IPS-18a (cell line): ENCODE measurements at regions not wholly inside any gene's neighbourhood (a gene's known extent, or its start where the extent isn't known, plus 50 kb on each side); places are given as distances from the start of the nearest gene placed in this dataset.

Source experiments
- H3K27ac ChIP-seq: one replicate; pipeline ENCODE4 v1.5.1; 2013; ENCODE audit warnings: low read length
- H3K27me3 ChIP-seq: one replicate; pipeline ENCODE4 v1.6.1; 2013; ENCODE audit warnings: mild to moderate bottlenecking, low read length; ENCODE audit not compliant: control insufficient read depth, insufficient read depth
- H3K36me3 ChIP-seq: one replicate; pipeline ENCODE4 v1.6.1; 2013; ENCODE audit warnings: low read depth, low read length; ENCODE audit not compliant: control insufficient read depth
- H3K4me1 ChIP-seq: one replicate; pipeline ENCODE4 v1.6.1; 2013; ENCODE audit warnings: low read depth, low read length; ENCODE audit not compliant: control insufficient read depth
- H3K4me3 ChIP-seq: one replicate; pipeline ENCODE4 v1.5.1; 2013; ENCODE audit warnings: low read length
- H3K9ac ChIP-seq: one replicate; pipeline ENCODE4 v1.6.1; 2013; ENCODE audit warnings: mild to moderate bottlenecking, low read length, moderate library complexity
- H3K9me3 ChIP-seq: one replicate; pipeline ENCODE4 v1.6.1; 2013; ENCODE audit warnings: low read depth, low read length; ENCODE audit not compliant: control insufficient read depth

DNA sequence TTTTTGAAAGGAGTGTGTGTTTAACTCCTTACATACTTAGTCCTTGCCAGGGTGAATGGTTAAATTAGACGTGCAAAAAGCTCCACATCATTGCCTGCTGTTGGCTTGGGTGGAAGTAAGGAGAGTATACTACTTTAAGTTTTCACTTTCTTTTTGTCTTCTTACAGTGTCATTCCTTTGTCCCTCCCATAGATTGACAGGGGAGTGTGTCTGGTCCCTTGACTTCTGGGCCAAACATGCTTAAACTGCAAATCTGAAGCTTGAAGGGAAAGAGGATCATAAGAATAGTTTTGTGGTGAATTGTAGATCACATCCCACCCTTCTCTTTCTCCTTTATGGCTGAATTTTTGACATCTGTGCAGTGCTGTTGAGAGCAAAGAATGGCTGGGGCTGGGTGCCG lies 355.8 kb upstream of the C2CD4B start:
- Histone ChIP-seq H3K36me3 (no peaks in the 10 kb centered on the region), H3K27ac (no peak overlapping the region), H3K4me3 (no peak overlapping the region), H3K9ac (no peak overlapping the region), H3K27me3 (no peaks in the 10 kb centered on the region), H3K9me3 (no peaks in the 10 kb centered on the region), H3K4me1 (peaks cover 25% of the 10 kb centered on the region)

DNA sequence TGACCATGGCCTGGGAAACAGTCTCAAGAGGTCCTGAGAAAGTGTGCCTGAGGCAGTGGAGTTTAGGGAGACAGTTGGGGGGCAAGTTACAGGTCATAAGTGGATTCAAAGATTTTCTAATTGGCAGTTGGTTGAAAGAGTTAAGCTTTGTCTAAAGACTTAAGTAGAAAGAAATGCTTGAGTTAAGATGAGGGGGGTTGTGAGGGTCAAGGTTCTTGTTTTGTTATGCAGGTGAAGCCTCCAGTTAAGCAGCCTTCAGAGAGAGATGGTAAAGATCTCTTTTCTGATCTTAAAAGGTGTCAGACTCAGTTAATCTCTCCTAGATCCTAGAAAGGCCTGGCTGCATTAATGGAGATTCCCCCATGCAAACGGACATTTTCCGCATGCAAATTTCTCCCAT lies 356.3 kb upstream of the C2CD4B start:
- Histone ChIP-seq H3K4me3 (no peak overlapping the region), H3K4me1 (peaks cover 25% of the 10 kb centered on the region), H3K9ac (no peak overlapping the region), H3K36me3 (no peaks in the 10 kb centered on the region), H3K27me3 (no peaks in the 10 kb centered on the region), H3K27ac (peak overlapping the region; percentile 11), H3K9me3 (no peaks in the 10 kb centered on the region)

DNA sequence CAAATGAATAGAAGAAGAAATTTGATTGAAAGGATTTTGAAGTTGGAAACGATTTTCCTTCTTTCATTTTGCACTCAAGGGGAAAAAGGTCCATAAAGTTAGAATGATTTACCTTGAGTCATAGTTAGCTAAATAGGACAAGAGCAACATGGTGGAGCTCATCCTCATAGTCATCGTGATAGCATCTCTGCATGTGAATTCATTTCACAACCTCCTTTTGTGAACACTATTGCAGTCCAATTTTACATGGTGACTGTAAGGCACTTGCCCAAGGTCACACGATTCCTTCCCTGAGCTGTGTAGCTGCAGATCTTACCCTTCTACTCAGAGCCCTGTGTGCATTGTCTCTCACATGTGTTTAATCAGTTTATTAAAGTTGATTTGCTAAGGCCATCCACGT lies 359.8 kb upstream of the C2CD4B start:
- Histone ChIP-seq H3K27ac (no peak overlapping the region), H3K36me3 (no peaks in the 10 kb centered on the region), H3K9ac (no peak overlapping the region)

DNA sequence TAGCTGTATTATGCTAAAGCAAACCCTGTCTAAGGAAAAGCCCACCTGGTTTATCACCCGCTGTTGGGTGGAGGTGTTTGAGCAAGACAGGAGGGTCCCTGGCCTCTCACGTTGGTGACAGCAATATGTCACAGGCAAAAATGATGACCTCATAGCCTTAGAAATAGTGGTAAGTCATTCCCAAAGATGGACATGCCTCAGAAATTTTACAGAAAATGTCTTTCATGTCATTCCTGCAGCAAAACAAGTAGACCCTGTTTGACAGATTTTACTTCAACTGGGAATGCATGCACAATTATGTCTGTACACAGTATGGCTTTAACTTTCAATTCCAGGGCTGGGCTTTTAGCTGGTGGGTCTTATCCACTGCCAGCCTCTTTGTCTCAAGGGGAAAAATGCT lies 362.3 kb upstream of the C2CD4B start:
- no peak overlapping the region for H3K4me3 ChIP-seq
- H3K36me3 ChIP-seq = no peaks in the 10 kb centered on the region
- H3K4me1 ChIP-seq = peaks cover 7% of the 10 kb centered on the region
- H3K27ac ChIP-seq = no peak overlapping the region
- H3K9me3 ChIP-seq = no peaks in the 10 kb centered on the region
- no peak overlapping the region for H3K9ac ChIP-seq
- no peaks in the 10 kb centered on the region for H3K27me3 ChIP-seq

More for the DNA sequence above, 359.8 kb upstream of the C2CD4B start:
- no peaks in the 10 kb centered on the region for H3K27me3 ChIP-seq
- peaks cover 25% of the 10 kb centered on the region for H3K4me1 ChIP-seq
- no peak overlapping the region for H3K4me3 ChIP-seq
- H3K9me3 ChIP-seq = no peaks in the 10 kb centered on the region

DNA sequence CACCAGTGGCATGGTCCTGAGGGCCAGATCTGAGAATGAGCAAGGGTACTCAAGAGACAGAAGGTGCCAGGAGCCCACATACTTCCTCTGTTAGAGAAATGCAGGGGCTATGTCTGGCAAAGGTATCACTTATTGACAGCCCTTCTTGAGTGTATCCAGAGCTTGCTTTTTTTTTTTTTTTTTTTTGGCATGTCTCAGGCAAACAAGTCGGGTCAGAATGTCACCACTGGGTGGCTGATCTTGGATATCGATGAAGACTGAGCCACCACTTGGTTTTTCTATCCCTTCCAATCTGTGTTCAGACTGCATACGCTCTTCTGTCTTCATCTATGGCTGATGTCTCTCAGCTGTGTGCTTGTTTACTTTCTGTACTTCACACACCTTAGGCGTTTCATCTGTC lies 363.4 kb upstream of the C2CD4B start:
- Histone ChIP-seq H3K4me3 (no peak overlapping the region), H3K9ac (no peak overlapping the region), H3K4me1 (no peaks in the 10 kb centered on the region), H3K36me3 (no peaks in the 10 kb centered on the region), H3K9me3 (no peaks in the 10 kb centered on the region), H3K27ac (no peak overlapping the region), H3K27me3 (no peaks in the 10 kb centered on the region)

DNA sequence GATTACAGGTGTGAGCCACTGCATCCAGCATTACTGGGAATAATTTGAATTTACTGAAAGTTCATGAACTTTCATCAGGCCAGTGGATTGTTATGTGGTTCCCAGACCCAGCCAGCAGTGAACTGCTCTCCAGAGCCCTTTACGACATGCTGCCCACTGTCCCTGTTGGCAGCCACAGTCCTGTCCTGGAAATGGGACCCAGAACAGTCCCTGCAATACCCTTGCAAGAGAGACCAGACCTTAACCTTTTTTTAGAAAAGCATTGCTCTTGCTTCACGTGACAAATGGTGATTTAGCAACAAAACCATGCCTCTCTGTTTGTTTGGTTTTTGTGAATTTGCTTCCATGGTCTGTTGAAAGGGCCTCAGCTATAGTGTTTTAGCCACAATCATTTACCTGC lies 367.3 kb upstream of the C2CD4B start:
- Histone ChIP-seq H3K4me1 (no peaks in the 10 kb centered on the region), H3K4me3 (no peak overlapping the region), H3K9me3 (no peaks in the 10 kb centered on the region), H3K36me3 (no peaks in the 10 kb centered on the region), H3K9ac (no peak overlapping the region), H3K27me3 (no peaks in the 10 kb centered on the region), H3K27ac (no peak overlapping the region)

DNA sequence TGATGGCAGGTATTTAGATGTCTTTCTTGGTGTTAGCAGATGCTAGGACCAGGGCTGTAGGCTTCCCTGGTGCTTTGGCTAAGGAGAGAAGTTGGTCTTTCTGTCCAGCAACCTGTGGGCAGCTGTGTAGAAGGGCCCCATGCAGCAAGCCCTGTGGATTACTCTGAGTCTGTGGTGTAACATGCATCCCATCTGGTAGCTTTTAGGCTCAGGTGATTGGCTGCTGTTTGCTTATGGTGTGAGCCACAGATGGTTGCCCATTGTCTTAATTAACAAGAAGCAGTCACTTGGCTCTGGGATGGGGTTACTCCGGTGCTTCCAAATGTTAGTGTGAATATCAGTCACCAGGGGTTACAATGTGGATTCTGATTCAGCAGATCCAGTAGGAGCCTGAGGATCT lies 368.6 kb upstream of the C2CD4B start:
- no peaks in the 10 kb centered on the region for H3K27me3 ChIP-seq
- no peaks in the 10 kb centered on the region for H3K4me1 ChIP-seq
- H3K27ac ChIP-seq = no peak overlapping the region
- H3K9ac ChIP-seq = no peak overlapping the region
- no peaks in the 10 kb centered on the region for H3K36me3 ChIP-seq
- no peak overlapping the region for H3K4me3 ChIP-seq
- H3K9me3 ChIP-seq = no peaks in the 10 kb centered on the region

DNA sequence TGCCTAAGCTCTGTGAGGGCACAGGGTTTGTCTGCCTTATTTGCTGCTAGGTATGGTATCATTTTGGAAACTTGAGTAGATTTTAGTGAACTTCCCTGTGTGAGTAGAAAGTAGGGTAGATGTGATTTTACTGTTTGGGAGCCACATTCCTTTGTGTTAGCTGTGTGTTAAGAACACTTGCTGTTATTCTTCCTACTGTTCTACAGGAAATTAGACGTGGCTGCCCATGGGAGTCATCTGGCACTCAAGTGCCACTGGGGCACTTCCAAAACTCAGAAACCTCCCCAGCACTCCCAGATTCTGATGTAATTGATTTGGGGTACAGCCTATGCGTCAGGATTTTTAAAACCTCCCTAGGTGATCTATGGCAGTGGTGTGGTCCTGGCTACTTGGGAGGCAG lies 369.9 kb upstream of the C2CD4B start:
- H3K27me3 ChIP-seq = no peaks in the 10 kb centered on the region
- no peak overlapping the region for H3K9ac ChIP-seq
- no peak overlapping the region for H3K4me3 ChIP-seq
- H3K27ac ChIP-seq = no peak overlapping the region
- H3K4me1 ChIP-seq = no peaks in the 10 kb centered on the region
- H3K36me3 ChIP-seq = no peaks in the 10 kb centered on the region
- H3K9me3 ChIP-seq = no peaks in the 10 kb centered on the region

DNA sequence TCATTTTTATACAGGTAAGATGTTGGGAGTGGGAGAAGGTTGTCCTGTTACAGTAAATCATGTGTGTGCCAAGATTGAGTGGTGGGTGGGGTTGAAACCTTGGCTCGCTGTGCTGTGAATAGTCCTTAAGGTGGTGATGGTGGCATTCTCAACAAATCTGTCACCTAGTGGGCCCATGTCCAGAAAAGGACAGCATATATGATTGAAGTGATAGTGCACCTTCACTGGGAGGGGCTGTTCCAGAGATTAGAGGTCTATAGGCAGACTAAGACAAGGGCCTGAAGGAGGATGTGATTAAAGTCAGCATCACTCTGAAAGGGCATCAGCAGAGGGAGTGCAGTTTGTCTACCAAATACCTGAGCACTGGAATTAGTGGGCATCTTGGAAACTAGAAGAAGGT lies 374.2 kb upstream of the C2CD4B start:
- Histone ChIP-seq H3K4me1 (no peaks in the 10 kb centered on the region), H3K36me3 (no peaks in the 10 kb centered on the region), H3K27ac (no peak overlapping the region), H3K27me3 (no peaks in the 10 kb centered on the region), H3K9me3 (no peaks in the 10 kb centered on the region), H3K4me3 (no peak overlapping the region), H3K9ac (no peak overlapping the region)

DNA sequence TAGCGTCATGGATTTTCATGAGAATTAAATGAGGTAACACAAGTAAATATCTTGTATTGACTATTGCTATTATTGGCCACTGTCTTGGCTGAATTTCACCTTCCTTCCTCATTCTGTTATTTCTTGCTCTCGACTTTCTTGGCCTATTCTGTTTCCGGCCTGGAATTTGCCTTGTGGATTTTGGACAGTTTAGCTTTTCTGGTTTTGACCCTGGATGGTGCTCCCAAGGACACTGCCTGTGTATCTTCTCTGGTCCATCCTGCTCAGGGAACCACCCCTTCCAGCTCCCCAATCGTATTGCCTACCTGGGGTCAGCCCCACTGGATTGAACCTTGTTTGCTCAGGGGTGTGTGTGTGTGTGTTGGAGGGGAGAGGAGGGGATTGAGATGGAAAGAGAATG lies 376.2 kb upstream of the C2CD4B start:
- Histone ChIP-seq H3K9me3 (no peaks in the 10 kb centered on the region), H3K27ac (no peak overlapping the region), H3K27me3 (no peaks in the 10 kb centered on the region), H3K4me1 (no peaks in the 10 kb centered on the region), H3K36me3 (no peaks in the 10 kb centered on the region), H3K9ac (no peak overlapping the region), H3K4me3 (no peak overlapping the region)

DNA sequence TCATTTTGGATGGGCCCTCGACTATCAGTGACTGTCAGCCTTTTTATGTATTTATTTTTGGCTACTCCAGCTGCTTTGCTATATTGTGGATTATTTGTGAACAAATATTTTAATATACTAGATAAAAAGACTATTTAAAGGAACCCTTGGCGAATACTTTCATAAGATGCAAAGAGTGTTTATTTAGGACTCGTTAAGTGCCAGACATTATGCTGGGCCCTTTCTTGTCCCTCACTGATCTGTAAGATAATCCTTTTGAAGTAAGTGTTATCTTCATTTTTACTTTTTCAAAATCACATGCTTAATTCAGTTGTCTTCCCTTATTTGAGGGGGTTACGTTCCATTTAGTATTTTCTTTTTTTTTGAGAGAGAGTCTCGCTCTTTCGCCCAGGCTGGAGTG lies 376.8 kb upstream of the C2CD4B start:
- Histone ChIP-seq H3K27ac (no peak overlapping the region), H3K27me3 (no peaks in the 10 kb centered on the region), H3K4me1 (no peaks in the 10 kb centered on the region), H3K9ac (no peak overlapping the region), H3K4me3 (no peak overlapping the region), H3K9me3 (no peaks in the 10 kb centered on the region), H3K36me3 (no peaks in the 10 kb centered on the region)

DNA sequence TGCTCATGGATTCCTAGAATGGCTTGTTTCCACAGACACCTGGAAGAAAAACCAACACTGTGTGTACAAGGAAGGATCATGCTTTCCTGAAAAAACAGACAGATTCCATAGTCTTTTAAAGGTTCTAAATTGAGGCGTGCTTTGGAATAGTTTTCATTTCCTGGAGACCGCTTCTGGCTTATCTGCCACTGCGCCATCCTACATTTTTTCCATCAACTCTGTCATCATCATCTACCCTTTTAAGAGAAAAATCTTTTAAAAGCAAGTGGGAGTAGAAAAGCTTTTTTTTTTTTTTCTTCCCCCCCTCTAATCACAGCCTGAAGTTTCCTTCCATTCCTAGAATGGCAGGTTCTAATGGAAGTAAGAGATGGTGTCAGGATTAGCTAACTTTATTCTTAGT lies 379.4 kb upstream of the C2CD4B start:
- Histone ChIP-seq H3K4me1 (no peaks in the 10 kb centered on the region), H3K9ac (no peak overlapping the region), H3K36me3 (no peaks in the 10 kb centered on the region), H3K27me3 (no peaks in the 10 kb centered on the region), H3K9me3 (no peaks in the 10 kb centered on the region), H3K27ac (no peak overlapping the region), H3K4me3 (no peak overlapping the region)
